NCI-H2196 treated with DMSO at 0.1 percent for 48 hours (cell line): ENCODE measurements at regions not wholly inside any gene's neighbourhood (a gene's known extent, or its start where the extent isn't known, plus 50 kb on each side); places are given as distances from the start of the nearest gene placed in this dataset.
A peak's percentile ranks its signal among the peaks of the same experiment; 100 is the strongest.
"Not testable (repeated sequence)": the region's sequence is repeated elsewhere in the genome, so short reads cannot be mapped to it uniquely, and the experiment has no call there.

Source experiments
- DNase-seq: peaks from one replicate; lab custom pipeline; 2025; ENCODE audit not compliant: unreplicated experiment; lab: John Stamatoyannopoulos, UW

DNA sequence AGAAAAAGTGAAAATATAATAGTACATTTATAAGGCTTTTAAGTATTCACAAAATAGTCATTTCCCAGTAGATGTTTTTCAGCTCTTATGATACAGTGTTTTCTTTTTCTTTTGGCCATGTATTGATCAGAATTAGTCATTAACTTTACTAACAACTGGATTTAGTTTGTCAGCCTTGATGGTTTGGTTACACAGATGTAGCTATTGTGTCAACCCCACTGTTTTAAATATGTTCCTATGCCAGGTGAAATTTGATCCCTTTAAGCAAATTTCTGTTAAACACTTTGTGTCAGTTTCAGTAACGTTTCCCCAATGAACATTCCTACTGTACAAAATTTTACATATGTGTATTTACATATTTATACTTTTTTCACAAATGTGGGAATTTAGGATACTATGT is 261.5 kb upstream of the STARD13 start:
- DNase-seq: no peak

DNA sequence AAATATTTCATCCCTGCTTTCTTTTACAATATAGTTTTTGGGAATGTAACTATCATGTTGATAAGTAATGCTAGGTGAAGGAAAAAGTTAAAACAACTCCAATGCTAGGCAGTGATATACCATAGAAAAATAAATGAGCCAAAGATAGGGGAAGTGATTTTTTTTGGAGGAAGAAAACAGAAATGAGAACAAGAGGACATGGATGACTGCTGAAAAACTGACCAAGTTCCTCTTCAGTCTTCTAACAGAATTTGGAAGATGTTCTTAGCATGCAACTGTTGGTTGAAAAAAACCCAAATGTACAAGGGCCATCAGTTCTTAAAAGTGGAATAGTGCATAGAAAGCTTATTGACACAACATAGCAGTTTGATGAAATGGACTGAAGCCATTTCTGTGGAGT is 262.5 kb upstream of the STARD13 start:
- no peak for DNase-seq

DNA sequence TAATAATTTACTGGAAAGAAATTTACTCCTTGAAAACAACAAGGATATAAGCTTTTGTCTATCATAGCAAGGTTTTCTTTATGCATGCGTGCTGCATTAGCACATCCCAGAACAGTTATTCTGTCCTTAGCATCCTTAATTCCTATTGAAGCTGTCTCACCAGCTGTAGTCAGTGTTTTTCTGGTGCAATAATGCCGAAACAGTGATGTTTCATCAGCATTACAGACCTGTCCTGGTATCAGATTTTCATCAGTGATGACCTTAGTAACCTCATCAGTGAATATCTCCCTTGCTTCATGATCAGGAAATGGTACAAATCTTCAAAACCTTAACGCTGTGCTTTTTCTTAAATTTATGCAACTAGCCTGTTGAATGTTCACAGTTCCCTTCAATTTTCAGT is 264.7 kb upstream of the STARD13 start:
- no peak for DNase-seq

GRCh38 chr13:33550885-33551284 is 265.3 kb upstream of the STARD13 start:
- DNase-seq: no peak

DNA sequence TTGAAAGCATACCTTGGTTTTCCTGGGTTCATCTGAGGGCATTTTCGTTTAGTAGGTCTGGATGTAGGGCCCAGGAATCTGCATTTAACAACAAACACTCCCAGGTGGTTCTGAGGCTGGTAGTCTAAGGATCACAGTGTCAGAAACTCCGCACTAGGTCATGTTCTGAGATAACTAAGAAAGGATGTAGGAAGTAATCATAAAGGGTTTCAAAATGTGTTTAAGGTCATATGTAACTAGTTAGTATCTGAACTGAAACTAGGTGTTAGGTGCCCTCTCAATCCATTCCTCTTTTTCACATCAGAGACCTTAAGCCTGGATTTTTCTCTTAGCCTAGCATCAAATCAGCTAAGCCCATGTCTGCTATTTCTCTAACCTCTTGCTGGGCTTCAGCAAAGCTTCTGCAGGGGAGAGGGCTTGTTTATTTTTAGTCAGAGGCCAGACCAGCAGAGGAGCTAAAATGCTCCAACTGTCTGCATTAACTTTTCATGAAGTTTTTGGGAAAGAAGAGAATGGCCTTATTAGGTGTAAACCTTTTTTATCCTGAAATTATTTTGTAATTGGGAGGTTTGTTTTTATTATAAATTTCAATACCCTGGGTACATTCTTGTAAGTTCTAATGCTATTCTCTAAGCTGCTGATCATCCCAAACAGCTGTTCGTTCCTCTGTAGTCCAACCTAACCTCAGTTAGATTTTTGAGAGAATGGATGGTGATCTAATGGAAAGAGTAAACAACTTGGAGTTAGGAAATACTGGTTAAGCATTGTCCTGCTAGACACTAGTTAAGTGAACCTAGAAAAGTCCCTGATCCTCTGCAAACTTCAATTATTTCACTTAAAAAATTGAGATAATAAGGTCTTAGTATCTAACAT is 262.8 kb upstream of the RFC3 start:
- DNase-seq: no peak

GRCh38 chr13:33556828-33557227 is 261.1 kb upstream of the RFC3 start:
- DNase-seq: no peak

DNA sequence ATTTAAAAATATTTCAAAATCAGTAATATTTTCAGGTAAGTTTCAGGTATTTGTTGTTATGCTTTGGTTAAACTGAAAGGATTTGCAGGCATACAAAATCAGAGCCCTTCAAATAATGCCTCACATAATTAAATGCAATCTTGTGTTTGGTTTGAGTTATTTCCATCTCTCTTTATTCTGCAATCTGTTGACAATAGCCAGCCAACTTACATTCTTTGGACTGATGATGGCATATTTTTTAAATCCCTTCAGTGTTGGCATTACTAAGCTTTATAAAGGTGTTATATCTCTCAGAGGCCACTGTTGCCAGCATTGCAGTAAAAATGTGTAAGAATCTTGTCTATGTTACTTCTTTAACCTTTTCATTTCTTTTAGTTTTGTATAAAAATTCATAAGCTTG is 257.2 kb upstream of the RFC3 start:
- no peak for DNase-seq

DNA sequence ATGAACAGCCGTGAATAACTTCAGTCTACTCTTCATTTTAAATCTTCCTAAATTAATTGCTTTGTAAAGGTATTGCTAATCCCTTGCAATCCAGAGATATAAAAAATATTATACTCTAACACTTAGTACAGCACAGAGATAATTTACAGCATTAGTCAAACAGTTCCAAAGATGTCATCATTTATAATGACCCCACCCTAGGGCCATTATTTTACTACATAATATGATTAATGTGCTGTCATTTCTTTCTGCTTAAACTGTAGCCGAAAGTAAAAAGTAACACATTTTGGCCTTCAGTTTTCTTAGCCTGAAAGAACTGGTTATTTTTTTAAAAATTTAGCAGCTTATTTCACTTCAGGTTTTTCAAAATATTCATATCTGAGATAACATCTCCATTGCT is 256.3 kb upstream of the RFC3 start:
- no peak for DNase-seq

DNA sequence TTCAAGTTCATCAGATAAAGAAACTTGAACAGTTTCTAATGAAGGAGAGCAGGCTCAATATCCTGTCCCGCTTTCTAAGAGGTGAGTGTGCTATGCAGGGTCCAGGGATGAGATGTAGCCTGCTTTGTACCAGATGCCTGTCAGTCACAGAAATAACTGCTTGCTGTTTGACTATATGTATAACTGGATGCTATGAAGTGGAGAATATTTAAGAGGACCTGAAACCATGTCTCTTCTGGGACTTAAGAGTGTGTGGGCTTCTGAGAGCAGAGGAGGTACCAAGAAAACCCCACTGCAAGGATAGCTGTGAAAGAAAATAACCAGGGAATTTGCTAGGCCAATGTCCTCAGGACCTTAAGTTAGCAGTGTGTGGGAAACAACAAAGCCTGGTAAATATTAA is 246.3 kb upstream of the RFC3 start:
- DNase-seq: no peak

- not testable (repeated sequence) for DNase-seq
Measured at GRCh38 chr13:33572322-33572721, 245.6 kb upstream of the RFC3 start.

DNA sequence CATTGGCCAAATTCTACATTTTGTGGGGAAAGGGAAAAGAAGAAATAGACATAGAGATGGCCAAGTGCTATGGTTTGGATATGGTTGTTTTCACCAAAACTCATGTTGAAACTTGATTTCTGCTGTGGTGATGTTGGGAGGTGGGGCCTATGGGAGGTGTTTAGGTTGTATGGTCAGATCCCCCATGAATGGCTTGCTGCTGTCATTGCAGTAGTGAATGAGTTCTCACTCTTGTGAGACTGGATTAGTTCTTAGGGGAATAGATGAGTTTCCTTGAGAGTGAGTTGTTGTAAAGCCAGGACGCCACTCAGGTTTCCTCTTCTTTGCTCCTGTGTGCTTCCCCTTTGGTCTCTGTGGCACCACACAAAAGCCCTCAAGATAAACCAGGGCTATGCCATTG is 242.6 kb upstream of the RFC3 start:
- no peak for DNase-seq

- DNase-seq: no peak
Measured at GRCh38 chr13:33577007-33577406, 240.9 kb upstream of the RFC3 start.

- no peak for DNase-seq
Measured at GRCh38 chr13:33578786-33579185, 239.2 kb upstream of the RFC3 start.

DNA sequence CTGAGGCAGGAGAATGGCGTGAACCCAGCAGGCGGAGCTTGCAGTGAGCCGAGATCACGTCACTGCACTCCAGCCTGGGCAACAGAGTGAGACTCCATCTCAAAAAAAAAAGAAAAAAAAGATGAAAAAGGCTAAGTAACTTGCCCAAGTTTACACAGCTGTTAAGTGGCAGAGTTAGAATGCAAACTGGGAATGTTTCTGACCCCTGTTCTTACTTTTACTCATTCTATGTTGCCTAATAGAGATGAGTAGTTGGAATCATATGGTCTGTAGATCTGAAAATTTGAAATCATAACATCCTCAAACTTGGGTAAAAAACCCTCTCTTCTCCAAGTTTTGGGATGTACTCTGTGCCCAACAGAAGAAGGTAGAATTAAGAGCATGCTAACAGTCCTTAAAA is 235.8 kb upstream of the RFC3 start:
- no peak for DNase-seq

GRCh38 chr13:33583398-33583797 is 234.6 kb upstream of the RFC3 start:
- DNase-seq: no peak

GRCh38 chr13:33590936-33591335 is 227.0 kb upstream of the RFC3 start:
- DNase-seq: no peak

DNA sequence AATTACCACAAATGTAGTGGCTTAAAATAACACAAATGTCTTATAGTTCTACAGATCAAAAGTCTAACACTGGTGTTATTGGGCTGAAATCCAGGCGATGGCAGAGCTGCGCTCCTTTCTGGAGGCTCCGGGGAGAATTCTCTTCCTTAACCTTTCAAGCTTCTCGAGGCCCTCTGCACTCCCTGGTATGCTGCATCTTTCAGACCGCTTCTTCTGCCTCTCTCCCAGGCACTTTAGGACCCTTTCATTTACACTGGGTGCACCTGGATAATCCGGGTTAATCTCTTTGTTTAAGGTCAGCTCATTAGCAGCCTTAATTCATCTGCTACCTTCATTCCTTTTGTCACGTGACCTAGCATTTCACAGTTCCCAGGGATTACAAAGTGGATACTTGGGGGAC is 211.3 kb upstream of the RFC3 start:
- no peak for DNase-seq

DNA sequence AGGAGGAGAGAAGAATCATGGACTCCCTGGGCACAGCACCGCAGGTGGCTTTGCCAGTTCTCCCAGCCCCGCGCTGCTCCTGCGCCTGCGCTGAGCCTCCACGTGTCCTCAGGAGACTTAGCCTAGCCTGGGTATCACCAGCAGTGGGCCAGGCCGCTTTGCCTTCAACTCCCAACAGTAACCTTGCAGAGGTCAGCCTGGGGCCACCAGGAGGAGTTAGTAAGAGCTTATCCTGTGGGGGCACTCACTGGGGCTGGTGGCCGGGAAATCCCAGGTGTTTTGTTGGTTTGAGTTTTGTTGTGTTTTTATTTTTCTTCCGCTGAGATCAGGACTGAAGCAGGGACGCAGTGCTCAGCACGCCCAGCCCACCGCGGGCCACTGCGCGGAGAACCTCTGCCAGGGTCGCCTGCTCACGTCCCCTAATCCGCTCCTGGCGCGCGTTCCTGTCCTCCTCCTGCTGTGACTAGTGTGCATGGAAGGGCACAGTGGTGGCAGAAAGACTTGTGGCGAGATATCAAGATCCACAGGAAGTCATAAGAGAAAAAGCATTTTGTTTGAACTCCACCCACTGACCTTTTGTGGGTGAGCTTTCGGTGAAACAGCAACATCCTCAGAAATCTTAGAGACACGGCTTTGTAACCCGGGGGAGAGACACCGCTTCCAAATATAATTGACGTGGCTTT is 207.4 kb upstream of the RFC3 start:
- peak; percentile 41 for DNase-seq

- DNase-seq: peak; percentile 32
Measured at GRCh38 chr13:33611121-33611805, 206.7 kb upstream of the RFC3 start.

GRCh38 chr13:33612641-33613638 is 205.0 kb upstream of the RFC3 start:
- DNase-seq: no peak

DNA sequence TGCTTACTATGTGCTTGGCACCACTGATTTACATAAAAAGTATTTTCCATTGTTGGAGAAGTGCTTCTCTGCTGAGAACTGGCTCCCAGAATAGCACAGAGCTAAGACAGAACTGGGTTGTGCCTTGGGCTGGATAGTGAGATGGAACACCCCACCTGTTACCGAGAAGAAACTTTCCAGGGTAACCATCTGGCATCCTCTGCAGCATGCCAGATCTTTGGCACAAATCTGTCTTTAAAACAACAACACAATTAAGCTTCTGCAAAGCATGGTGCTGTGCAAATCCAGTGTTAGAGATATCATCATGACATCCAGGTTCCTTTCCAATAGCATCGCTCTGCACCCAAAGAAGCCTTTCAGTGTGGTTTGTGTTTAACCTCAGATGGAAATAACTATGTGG is 202.5 kb upstream of the RFC3 start:
- no peak for DNase-seq
